HG03354 (cell line): ENCODE measurements at regions not wholly inside any gene's neighbourhood (a gene's known extent, or its start where the extent isn't known, plus 50 kb on each side); places are given as distances from the start of the nearest gene placed in this dataset.

ENCODE experiments used
- ATAC-seq: cut with Tn5 transposase; IDR thresholded peaks from one replicate; pipeline ENCODE4 v1.9.1; 2021; ENCODE audit warnings: mild to moderate bottlenecking; ENCODE audit not compliant: unreplicated experiment, poor library complexity, severe bottlenecking

DNA sequence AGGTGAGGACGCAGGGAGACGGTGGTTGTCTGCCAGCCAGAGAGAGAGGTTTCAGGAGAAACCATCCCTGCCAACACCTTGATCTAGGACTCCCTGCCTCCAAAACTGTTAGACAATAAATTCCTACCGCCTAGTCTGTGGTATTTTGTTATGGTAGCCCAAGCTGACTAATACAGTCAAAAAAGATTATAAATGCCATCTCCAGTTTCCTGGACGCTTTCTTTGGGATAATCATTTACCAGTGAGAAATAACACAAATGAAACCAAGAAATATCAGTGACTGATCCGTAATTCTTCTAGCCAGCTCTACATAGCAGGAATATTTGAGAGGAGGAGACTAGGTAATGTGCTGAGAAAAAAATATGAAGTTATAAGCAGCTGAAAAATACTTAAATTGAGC, 707.8 kb upstream of the LMCD1 start:
- no peak for ATAC-seq

DNA sequence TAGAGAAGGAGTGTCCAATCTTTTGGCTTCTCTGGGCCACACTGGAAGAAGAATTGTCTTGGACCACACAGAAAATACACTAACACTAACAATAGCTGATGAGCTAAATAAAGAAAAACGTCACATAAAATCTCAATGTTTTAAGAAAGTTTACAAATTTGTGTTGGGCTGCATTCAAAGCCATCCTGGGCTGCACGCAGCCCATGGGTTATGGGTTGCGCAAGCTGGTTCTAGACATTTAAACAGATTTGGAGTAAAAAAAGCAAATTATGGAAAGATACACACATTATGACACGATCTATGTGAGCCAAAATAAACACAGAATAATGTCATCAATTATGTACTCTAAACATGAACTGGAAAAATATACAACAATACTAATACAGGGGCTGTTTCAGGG, 703.3 kb upstream of the LMCD1 start:
- no peak for ATAC-seq

DNA sequence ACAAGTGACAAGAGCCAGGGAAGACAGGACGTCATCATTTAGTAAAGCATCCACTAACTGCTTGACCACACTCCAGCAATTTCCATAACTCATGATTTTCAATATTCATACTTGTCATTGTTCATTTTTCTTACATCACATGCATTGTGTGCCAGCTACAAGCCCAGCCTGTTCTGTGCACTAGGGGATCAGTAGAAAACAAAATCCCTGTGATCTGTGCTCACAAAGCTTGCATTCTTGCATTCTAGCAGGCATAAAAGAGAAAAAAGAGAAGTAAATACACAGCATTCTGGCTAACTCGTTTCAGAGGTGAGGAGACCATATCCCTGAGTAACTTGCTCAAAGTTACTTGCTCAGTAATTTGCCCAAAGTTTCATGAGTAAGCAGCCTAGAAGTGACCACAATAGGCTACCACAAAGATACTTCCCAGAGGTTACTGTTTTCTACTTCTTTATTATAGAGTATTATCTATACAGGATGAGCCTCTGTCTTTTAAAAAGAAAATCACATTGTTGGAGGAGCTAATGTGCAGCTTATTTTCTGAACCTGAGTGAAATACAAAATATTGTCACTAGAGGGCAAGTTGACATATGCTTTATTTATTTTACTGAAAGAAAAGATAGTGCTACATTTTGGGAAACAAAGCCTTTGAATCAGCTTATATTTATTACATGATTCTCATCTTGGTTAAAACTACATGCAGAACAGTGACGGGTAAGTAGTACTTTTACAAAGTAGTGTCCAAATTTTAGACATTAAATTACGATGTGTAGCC, 701.4 kb upstream of the LMCD1 start:
- ATAC-seq: no peak

DNA sequence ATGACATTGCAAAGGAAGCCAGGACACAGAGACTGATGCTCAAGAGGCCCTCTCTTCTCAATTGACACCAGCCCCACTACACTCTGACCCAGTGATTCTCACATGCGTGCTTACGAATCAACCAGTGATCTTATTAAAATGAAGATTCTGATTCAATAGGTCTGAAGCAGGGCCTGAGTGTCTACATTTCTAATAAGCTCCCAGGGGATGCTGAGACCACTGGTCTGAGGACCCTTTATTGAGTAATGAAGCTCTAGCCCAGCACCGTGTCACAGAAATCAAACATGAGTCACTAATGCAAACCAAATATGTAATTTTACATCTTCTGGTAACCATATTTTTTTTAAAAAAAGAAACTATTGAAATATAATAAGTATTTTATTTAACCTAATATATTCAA, 689.1 kb upstream of the LMCD1 start:
- ATAC-seq: no peak

DNA sequence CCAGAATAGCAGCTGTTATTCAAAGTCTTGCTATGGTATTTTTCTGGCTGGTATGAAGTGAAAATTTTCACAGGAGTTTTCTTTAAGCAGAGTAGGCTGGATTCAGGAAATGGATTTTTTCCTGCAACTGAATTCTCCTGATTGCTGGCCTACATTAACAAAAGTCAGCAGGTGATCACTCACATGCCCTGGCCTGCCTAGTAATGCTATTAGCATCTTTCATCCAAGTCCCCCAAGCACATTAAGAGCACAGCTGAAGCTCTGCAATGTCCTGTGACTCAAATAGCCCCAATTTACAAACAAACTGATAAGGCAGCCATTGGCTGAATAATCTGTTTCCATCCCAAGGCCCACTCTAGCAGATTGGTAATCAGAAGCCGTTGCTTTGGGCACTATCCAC, 688.3 kb upstream of the LMCD1 start:
- no peak for ATAC-seq

DNA sequence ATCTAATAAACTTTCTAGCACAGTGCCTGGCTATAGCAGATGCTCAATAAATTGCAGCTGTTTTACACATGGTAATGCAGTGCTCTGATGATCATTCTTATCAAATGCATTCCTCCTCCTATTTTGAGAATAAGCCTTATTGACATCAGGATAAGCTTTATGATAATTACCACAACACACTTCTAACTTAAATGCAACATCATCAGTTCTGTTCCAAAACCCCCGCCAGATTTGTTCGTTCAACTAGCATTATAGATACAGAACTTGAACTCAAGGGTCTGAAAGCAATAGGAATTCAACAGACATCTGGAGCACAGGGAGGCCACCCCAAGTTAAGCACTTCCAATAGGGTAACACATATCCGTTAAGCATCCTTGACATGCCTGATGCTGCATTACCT, 684.4 kb upstream of the LMCD1 start:
- no peak for ATAC-seq

DNA sequence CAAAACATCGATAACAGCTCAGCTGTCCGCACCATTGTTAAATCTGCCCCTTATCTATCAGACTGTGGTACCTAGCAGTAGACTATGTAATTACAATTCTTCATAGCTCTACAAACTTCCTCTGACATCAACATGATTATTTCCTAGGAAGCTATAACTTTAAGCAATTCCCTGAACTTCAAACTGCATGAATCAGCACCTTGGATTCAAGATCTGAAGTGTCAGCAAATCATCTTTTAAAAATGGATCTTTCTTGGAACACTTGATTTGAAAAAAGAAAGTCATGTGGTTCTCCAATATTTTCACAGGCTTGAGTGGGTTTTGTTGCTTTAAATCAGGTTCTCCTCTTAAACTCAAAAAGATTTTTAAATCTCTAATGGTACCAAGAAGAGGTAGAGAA, 680.7 kb upstream of the LMCD1 start:
- ATAC-seq: no peak

DNA sequence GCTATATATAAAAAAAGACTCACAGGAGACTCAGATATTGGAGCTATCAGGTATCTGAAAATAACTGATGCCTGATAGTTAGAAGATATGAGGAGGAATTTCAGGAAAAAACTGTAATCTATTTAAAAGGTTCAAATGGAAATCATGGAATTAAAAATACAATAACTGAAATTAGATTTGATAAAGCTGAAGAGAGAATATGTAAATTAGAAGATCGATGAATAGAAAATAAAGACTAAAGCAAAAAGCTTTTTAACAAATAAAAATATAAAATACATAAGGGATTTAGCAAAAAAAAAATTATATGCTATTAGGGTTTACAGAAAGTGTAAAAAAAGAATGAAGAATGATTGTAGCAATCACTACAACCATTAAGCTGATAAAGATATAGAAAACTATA, 679.8 kb upstream of the LMCD1 start:
- no peak for ATAC-seq

DNA sequence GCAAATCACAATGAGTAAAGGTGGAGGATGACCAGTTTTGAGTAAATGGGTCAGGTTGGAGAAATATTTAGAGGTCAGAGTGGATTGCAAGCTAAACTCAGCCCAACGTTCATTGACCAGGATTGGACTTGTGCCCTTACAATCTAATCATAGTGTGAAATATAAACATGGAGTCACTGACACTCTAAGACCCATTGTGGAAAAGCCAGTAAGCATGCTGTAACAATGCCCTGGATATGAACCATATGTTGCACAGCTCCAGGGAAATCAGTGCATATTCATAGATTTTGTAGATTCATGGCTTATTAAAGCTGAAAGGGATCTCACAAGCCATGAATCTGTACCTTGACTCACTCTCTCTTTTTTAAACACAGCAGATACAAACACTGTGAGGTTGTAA, 660.2 kb upstream of the LMCD1 start:
- ATAC-seq: no peak

DNA sequence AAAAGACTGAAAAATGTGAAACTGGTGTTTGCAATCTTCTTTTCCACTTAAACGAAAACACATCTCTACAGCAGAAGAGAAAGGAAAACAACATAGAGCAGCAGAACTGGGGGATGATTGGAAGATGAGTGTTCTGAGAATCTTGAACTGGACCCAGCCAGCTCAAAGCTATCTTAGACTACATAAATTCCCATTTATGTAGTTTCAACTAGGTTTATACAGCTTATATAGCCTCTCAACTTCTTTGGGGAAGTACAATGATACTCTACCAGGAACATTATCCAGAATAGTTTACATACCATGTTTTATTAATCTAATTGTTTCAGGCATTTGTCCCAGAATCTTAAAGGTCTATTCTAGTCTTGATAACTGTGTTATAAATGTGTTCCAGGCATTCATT, 658.2 kb upstream of the LMCD1 start:
- no peak for ATAC-seq

DNA sequence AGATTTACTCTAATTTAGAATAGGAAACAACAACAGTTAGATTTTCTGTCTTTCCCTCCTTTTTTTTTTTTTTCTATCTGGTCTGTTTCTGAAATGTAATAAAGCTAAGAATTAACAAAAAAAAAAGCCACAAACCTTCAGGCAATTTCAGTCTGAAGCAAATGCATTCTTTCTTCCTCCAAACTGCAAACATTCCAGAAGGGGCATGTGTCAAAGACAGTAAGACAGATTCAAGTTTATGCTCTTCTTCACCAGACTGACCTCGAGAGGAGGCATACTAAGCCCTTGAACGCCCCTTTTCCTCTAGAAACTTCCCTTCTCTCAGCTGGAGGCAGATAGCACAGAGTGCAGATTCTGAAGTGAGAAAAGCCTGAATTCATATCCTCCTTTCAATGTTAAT, 654.6 kb upstream of the LMCD1 start:
- ATAC-seq: no peak

DNA sequence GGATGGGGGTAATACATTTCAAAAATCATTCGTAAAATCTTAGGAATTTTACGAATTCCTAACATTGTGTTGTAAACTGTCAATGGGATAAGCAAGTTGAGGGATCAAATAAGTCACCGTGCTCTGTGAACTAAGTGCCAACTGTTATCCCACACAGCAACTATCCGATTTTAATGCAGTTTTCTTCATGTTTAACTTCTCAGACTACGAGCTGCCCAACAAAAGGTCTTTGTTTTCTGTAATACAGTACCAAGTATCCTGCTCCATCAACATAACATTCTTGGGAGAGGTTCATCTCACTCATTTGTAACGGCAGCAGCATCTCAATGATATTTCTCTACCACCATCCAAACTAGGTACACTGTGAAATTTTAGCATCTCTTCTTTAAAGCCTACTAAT, 654.1 kb upstream of the LMCD1 start:
- ATAC-seq: no peak

DNA sequence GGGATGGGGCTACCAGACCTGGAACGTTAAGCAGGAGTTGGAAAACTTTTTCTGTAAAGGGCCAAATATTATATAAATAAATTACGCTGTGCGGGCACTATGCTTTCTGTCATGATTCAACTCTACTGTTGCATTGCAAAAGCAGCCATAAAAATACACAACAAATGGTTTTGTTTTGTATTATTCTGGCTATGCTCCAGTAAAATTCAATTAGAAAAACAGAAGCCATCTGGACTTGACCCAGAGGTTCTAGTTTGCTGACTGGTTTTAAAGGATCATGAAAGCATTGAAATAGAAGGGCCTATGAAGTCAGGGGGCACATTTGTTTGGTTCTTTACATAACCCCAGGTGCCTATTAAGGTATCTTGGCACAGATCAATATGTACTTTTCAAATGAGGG, 647.4 kb upstream of the LMCD1 start:
- no peak for ATAC-seq

DNA sequence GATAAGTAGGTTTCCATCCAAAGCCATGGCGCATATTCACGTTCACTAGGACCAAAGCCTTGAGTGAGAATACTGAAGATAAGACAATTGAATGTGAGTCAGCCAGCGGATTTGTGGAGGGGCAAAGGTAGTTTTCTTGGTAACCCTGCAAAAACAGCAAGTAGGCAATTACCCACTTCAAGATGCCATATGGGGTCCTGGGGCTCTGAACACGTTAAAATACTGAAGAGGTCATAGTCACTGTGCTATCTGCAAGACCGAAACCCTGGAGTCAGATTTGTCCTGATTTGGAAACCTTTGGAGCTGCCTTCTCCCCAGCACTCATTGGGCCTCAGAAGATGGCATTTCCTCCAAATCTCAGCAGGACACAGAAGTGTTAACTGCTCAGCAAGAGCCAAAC, 646.9 kb upstream of the LMCD1 start:
- no peak for ATAC-seq

DNA sequence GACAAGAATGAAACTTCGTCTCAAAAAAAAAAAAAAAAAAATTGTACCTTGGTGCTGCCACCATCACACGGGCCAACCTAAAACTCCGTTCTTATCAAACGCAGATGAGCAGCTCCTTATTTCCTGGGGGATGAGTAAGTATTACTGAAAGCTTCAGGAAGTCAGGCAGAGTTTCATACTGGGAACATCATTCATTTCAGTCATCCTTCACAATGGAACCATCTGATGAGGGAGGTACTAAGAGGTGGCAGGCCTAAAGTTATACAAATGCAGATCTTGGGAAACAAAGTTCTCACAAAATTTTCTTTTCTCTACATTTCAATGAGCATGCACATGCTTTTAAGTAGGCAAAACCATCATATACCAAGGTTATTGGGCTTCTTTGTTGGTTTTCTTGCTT, 636.0 kb upstream of the LMCD1 start:
- ATAC-seq: no peak

DNA sequence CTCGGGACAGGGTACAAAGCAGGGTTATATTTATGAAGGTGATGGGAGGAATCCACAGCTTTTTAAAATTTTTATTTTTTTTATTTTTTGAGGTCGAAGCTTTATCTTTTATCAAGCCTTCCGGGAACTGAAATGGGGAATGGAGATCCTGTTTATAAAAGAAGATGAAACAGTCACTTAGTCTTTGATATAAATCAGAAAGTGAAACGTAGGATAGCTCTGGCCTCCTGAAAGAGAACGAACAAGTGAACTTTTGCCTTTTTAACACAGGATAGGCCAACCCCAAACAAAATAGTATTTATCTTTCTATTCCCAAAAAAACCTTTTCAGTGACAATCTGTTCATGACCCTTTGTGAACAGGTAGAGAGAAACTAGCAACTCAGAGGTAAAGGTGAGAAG, 634.0 kb upstream of the LMCD1 start:
- no peak for ATAC-seq

DNA sequence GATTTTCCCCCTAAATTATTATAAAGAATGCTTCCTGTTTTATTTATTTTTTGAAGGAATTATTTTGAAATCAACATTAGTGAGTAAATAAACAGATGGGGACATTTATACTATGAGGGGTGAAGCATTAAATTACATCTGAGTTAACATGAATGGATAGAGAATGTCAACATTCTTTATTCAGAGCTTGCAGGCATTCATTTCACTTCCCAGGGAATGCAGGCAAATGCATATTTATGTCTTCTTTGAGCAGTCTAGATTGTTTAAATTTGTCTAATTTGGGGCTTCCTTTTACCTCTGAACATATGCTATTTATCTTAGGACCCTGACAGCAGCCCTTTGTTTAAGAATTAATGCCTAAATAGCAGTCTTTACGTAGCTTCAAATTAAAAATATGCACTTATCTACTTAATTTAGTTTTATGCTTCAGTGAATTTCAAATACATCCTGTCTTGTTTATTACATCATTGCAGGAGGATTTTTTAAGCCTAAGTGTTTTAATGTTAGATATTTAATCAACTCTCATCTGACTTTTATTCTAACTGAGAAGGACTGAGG, 630.5 kb upstream of the LMCD1 start:
- ATAC-seq: no peak

DNA sequence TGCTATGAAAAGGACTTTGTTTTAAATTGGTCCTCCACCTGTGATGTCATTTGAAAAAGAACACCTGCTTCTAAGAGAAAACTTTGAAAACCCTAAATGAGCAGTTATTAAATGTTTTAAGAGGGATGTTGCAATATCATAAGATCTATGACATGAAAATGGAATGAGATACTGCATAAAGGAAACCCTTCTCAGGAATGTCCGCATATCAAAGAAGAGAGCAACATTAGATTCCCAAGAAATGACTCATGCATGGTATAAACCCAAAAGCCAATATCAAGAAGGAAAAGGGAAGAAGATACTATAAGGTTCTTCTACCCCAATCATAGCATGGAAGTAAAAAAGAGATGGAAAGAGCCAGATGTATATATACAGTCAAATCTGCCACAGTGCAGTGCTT, 627.5 kb upstream of the LMCD1 start:
- no peak for ATAC-seq

DNA sequence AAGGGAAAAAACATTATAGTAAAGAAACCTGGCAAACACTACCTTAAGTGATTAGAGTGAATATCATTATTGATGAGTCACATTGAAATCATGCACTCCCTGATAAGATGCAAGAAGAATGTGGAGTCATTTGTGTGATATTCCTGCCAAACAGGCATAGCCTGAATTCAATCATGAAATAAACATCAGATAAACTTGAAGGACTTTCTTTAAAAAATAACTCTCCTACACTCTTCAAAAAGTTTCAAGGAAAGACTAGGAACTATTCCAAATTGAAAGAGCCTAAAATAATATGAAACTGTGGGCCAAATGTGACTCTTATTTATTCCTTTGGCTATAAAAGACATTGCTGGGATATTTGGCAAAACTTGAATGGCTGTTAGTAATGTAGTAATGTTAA, 625.7 kb upstream of the LMCD1 start:
- ATAC-seq: no peak

DNA sequence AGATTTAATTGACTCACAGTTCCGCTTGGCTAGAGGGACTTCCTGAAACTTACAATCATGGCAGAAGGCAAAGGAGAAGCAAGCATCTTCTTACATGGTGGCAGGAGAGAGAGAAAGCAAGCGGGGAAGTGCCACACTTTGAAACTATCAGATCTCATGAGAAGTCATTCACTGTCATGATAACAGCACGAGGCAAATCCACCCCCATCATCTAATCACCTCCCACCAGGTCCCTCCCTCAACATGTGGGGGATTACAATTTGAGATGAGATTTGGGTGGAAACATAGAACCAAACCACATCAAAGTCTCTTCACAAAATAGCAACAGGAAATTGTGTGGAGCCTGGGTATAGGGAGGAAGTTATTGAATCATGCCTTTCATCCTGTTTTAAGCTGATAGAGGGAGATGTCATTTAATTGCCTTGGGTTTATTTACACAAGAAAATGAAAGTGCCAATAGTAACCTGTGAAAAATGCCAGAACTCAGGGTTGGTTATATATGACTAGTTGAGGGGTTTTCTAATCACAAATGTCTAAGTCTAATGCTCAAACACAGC, 624.8 kb upstream of the LMCD1 start:
- no peak for ATAC-seq

DNA sequence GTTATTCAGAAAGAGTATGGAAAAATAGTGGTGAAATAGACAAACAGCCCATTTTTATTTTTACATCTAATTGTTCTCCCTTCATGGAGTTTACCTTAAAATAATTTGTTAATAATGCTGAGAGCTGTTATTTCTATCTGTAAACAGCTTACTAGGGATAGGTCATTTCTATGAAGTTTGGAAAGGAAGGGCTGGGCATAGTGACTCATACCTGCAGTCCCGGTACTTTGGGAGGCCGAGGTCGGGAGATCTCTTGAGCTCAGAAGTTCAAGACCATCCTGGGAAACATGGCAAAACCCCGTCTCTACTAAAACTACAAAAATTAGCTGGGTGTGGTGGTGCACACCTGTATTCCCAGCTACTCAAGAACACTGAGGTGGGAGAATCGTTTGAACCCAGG, 624.3 kb upstream of the LMCD1 start:
- no peak for ATAC-seq

DNA sequence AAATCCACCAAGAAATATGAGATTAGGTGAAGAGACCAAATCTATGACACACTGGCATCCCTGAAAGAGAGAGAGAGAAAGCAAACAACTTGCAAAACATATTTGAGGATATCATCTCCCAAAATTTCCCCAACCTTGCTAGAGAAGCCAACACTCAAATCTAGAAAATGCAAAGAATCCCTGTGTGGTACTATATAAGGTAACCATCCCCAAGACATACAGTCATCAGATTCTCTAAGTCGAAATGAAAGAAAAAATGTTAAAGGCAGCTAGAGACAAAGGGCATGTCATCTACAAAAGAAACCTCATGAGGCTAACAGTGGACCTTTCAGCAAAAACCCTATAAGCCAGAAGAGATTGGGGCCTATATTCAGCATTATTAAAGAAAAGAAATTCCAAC, 622.1 kb upstream of the LMCD1 start:
- no peak for ATAC-seq
